ENCODE measurements at regions not wholly inside any gene's neighbourhood (a gene's known extent, or its start where the extent isn't known, plus 50 kb on each side); places are given as distances from the start of the nearest gene placed in this dataset.

GRCh38 chrX:10749113-10749512 lies 128.7 kb upstream of the MID1 start:
- DNase-seq = no peak

DNA sequence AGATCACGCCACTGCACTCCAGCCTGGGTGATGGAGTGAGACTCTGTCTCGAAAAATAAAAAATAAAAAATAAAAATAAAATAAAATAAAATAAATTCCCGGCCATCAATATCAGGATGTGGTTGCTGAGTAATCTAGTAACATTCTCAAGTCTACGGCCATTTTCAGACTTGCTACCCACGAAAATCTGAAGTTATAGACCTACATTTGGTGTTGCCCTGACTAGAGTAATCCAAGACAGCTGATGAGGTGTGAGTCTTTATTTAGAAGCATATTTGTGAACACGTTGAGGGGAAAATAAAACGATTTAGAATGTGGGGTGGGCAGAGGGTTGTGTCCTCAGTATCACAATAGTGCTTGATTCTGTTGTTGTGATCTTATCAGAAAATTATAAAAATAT lies 130.2 kb upstream of the MID1 start:
- DNase-seq = no peak

DNA sequence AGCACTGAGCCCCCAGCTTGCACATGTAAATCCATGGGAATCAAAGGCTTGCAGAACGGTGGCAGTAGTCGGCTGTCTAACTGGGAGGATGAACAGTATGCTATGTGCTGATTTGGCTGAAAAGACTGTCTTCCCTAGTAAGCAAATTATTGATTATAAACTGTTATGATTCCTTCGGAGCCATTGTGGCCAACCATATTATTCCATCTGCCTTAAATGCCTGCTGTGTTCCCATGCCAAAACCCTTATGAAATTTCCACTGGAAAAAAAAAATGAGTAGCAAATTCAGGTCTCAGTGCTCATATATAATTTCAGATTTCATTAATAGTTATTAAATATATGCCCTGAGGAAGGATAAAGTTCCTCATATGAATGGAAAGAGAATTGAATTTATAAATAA lies 132.7 kb upstream of the MID1 start:
- no peak for DNase-seq

DNA sequence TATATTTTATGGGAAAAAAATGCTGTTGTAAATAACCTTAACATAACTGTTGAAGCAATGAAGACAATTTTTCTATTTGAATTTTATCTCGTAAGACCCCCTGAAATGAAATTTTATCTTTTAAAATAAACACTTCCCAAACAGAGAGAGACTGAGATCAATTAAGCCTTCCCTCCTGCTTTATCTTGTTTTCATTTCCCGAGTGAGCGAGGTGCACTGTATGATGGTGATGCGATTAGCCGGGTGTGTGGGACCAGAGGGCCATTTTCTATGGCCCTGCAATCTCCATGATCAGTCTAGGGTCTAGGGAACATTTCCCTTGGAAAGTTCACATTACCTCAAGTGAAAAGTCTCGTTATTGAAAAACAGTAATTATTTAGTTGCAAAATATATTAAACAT lies 134.1 kb upstream of the MID1 start:
- DNase-seq = no peak

DNA sequence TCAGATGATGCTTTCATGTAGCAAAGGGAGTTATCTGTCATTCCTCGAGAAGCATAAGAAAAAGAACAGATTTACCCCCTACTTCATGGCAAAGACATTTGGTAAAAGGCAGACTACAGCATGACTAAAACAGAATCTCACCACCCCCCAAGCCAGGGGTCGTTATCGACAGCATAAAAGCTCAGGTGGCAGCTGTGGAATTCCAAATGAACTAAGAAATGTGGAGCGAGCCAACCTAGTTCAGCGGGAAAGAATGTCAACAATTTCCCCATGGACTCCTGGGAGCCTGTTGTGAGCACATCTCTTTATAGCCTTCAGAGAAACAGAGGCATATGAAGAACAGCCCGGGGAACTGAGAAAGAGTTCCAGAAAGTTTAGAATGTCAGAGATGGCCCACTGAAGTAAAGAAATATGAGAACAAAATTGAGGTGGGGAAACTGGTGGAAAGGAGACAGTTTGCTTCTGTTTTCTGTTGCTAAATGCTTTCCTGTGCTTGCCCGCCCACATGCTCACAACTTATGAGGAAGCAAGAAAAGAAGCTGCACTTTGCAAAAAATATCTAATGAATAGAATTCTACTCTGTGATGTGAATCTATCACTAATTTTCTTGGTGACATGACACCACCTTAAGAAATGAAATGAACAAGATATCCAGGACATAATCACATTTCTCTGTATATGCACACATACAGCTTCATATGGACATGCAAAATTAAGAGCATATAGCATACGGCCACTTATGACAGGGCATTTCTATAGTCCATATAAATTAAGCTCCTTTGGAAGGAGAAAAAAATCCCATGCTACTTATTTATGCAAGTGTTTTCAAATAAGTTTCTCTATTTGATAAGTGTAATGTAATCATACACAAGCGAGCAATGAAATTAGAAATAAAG lies 135.3 kb upstream of the MID1 start:
- DNase-seq = no peak

GRCh38 chrX:10756441-10756840 lies 136.1 kb upstream of the MID1 start:
- no peak for DNase-seq

GRCh38 chrX:10759141-10759799 lies 138.9 kb upstream of the MID1 start:
- no peak for DNase-seq

DNA sequence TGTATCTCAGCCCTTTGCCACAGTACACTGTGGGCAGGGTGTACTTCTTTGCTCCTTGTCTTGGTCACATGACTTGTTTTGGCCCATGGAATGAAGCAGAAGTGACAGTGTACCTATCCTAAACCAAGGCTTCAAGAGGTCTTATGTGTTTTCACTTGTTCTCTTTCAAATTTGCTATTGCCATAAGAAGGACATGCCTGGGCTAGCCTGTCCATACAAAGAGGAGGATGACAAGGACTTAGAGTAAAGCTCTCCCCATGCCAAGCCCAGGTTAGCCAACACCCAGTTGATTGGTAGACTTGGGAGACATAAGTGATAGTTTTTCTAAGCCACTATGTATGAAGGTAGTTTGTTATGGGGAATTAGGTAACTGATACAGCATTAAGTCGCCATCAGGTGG lies 141.1 kb upstream of the MID1 start:
- no peak for DNase-seq

GRCh38 chrX:10769195-10769594 lies 148.8 kb upstream of the MID1 start:
- no peak for DNase-seq

GRCh38 chrX:10769696-10770619 lies 149.6 kb upstream of the MID1 start:
- no peak for DNase-seq

GRCh38 chrX:10773318-10773717 lies 152.9 kb upstream of the MID1 start:
- no peak for DNase-seq

- DNase-seq = no peak
Observed at GRCh38 chrX:10781847-10782530, 161.6 kb upstream of the MID1 start.

DNA sequence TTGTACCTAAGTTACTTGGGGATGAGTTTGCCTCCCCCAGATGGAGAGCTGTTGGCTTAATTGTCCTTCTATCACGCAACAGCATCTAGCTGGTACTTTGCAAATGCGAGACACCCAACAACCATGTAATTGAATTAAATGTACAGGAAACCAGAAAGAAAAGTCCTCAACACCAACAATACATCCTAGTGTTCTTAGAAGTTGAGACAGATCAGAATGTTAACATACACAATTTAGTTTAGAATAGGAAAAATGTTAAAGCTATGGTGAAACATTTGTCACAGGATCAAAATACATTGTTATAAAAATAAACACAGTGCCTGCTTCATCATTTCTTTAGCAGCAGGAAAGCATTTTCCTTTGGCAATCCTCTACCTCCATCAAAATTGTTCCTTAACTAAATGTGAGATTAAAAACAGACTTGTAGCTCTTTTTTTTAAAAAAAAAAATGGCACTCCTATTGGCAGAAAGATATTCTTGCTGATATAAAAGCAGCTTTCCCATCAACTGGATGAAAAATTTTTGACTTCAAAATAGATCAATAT lies 163.1 kb upstream of the MID1 start:
- DNase-seq = no peak

- DNase-seq = no peak
Observed at GRCh38 chrX:10787264-10787663, 166.9 kb upstream of the MID1 start.

DNA sequence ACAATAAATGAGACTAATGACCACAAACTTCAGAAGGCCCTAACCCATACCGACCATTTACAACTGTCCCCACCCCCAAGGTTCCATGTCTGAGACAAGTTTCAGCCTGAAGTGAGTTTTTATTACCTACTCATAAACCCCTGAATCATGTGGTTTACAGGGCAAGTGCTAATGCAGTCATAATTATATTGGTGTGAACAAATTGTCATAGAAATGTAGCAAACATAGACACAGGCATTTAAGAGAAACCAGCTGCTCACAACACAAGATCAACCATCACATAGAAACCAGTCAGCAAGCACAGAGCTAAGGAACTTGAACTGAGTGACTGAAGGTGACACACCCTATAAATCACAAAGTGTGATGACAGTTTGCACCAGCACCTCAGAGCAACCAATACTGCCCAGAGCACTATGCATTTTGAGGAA lies 173.8 kb upstream of the MID1 start:
- DNase-seq = no peak

GRCh38 chrX:10795721-10796120 lies 175.3 kb upstream of the MID1 start:
- DNase-seq = no peak

DNA sequence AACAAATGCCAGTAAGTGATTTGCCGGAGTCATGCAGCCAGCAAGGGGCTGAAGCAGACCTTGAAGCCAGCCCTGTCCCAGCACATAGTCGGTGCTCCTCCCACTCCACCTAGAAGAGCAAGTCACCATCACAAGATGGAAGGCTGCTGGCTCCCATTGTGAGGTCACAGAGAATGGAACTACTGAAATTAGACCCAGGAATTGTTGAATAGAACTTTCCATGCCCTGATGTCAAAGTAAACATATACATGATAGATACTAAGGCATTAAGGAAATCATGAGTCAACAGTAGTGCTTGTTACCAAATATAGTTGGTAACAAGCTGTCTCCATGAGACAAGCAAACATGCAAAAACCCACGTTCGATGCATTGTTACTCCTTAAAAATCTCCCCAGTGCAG lies 177.1 kb upstream of the MID1 start:
- DNase-seq = no peak

GRCh38 chrX:10798041-10798440 lies 177.7 kb upstream of the MID1 start:
- no peak for DNase-seq

DNA sequence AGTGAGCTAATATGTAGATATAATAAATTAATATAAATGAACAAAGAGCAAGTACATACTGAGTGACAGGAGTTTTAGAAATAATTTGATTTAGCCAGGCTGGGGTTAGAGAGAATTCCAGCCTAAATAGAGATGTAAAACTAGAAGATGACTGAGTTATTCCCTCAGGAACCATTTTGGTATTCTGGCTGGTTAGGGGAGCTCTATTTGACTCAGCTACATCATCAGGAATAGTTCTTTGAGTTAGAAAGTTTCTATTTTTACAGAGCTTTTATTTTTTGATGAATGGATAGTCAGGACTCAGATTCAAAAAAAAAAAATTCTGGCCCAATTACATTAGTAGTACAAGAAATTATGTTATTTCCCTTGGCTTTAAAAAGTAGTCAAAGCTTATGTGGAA lies 180.4 kb upstream of the MID1 start:
- no peak for DNase-seq

GRCh38 chrX:10811111-10811510 lies 190.7 kb upstream of the MID1 start:
- DNase-seq = no peak

- no peak for DNase-seq
Observed at GRCh38 chrX:10813761-10814160, 193.4 kb upstream of the MID1 start.

GRCh38 chrX:10818651-10819050 lies 198.3 kb upstream of the MID1 start:
- no peak for DNase-seq

All from stimulated activated CD4-positive, alpha-beta T cell treated with anti-CD3 and anti-CD28 coated beads, Interleukin-12 subunit alpha, Interleukin-12 subunit beta, amount 100 ng/mL, for 4 hours (primary cell).